Panc1 (cell line): ENCODE measurements at regions not wholly inside any gene's neighbourhood (a gene's known extent, or its start where the extent isn't known, plus 50 kb on each side); places are given as distances from the start of the nearest gene placed in this dataset.

Experiments
- ATAC-seq: fragments of 200-7000 bp; cut with Tn5 transposase; 2 replicates; pipeline ENCODE4 v1.9.1; 2020; ENCODE audit warnings: mild to moderate bottlenecking, moderate library complexity
- BruUV-seq: library from RNA; stranded (reverse); fragments of 400-500 nt; replicated peaks from 2 replicates; lab custom pipeline; 2021; lab: Mats Ljungman, UMichigan
- CTCF ChIA-PET: fragments of 300-600 bp; sonication (Branson Sonifier 250); formaldehyde crosslinking; loops from one replicate; lab custom pipeline; 2022; ENCODE audit warnings: antibody characterized with exemption; lab: Charles Lee
- POLR2A ChIA-PET: fragments of 300-600 bp; sonication (Branson Sonifier 250); formaldehyde crosslinking; loops from one replicate; lab custom pipeline; 2022; ENCODE audit warnings: antibody characterized with exemption; lab: Charles Lee
- DNase-seq: peaks from one replicate; pipeline ENCODE4 v3.0.0-alpha.2; 2010; ENCODE audit warnings: low read depth, low spot score
- H3K27ac ChIP-seq: 2 replicates; pipeline ENCODE4 v1.5.1; 2011; ENCODE audit warnings: mild to moderate bottlenecking, low read length, inconsistent platforms
- H3K27me3 ChIP-seq: fragments of 200-500 bp; sonication (Bioruptor generic); 2 replicates; pipeline ENCODE4 v1.6.0; 2014; ENCODE audit warnings: low read length, inconsistent platforms; ENCODE audit not compliant: control insufficient read depth, insufficient read depth
- H3K36me3 ChIP-seq: fragments of 200-500 bp; sonication (Bioruptor generic); 2 replicates; pipeline ENCODE4 v1.5.1; 2014; ENCODE audit warnings: inconsistent platforms, mild to moderate bottlenecking, low read length, moderate library complexity; ENCODE audit not compliant: control insufficient read depth, insufficient read depth
- H3K4me1 ChIP-seq: 2 replicates; pipeline ENCODE4 v1.5.1; 2011; ENCODE audit warnings: inconsistent platforms, mild to moderate bottlenecking, low read length, moderate library complexity; ENCODE audit not compliant: control insufficient read depth, insufficient read depth
- H3K4me3 ChIP-seq, 2 experiments: 2 replicates each; pipeline ENCODE4 v1.5.1; 2011 to 2012; ENCODE audit warnings: low read depth in 2 of 2, low read length in 2 of 2, mild to moderate bottlenecking in 2 of 2, inconsistent platforms in 1 of 2, moderate library complexity in 1 of 2
- H3K9me3 ChIP-seq: fragments of 200-500 bp; sonication (Bioruptor generic); 2 replicates; pipeline ENCODE4 v1.5.1; 2014; ENCODE audit warnings: low read depth, mild to moderate bottlenecking, inconsistent platforms, low read length, moderate library complexity; ENCODE audit not compliant: control insufficient read depth, insufficient read depth
- CTCF ChIP-seq: fragments of 450-650 bp; IDR thresholded peaks from 2 replicates; pipeline ENCODE4 v1.5.1; 2017; ENCODE audit warnings: mild to moderate bottlenecking
- POLR2AphosphoS5 ChIP-seq: IDR thresholded peaks from 2 replicates; pipeline ENCODE4 v1.6.1; 2012; ENCODE audit warnings: mild to moderate bottlenecking, low read depth, low read length, moderate library complexity
- REST ChIP-seq, 2 experiments: IDR thresholded peaks; 2 replicates each; pipeline ENCODE4 v1.6.1; 2011 to 2012; ENCODE audit warnings: low read depth in 2 of 2, control low read depth in 1 of 2, low read length in 1 of 2, mild to moderate bottlenecking in 1 of 2, moderate library complexity in 1 of 2; ENCODE audit not compliant: insufficient read depth in 1 of 2
- SIN3A ChIP-seq: IDR thresholded peaks from 2 replicates; pipeline ENCODE4 v1.6.1; 2012; ENCODE audit warnings: low read depth, mild to moderate bottlenecking, low read length, moderate library complexity, borderline replicate concordance; ENCODE audit not compliant: insufficient read depth
- TCF7L2 ChIP-seq: IDR thresholded peaks from 2 replicates; pipeline ENCODE4 v1.6.1; 2011; ENCODE audit warnings: mild to moderate bottlenecking, low read depth, low read length, inconsistent platforms
- in situ Hi-C: cut with HindIII; loops from 2 replicates; pipeline ENCODE4 v1.10.0; 2016; ENCODE audit warnings: low sequenced_read_pairs, low pct_unique_long_range_greater_than_20kb
- intact Hi-C: fragments of 100-400 bp; cut with micrococcal nuclease; formaldehyde crosslinking; loops from one replicate; pipeline ENCODE4 v1.10.0; 2022; ENCODE audit not compliant: unreplicated experiment

- ChIA-PET CTCF (no interaction called here), POLR2A (no interaction called here)
- BruUV-seq, result no TSS peak
- intact Hi-C loops (no loop called here), in situ Hi-C loops (no loop called here)
- DNase-seq, result no peak
- no peak for ATAC-seq
- Histone ChIP-seq H3K27ac (no peak overlapping the region), H3K4me1 (no peaks in the 10 kb centered on the region), H3K4me3 (no peak overlapping the region), H3K27me3 (no peaks in the 10 kb centered on the region), H3K36me3 (no peaks in the 10 kb centered on the region), H3K9me3 (no peaks in the 10 kb centered on the region)
- TF ChIP-seq TCF7L2 (no peak), POLR2AphosphoS5 (no peak), SIN3A (no peak), REST (IDR thresholded peaks at IDR 0.05; ENCODE audit: insufficient read depth in 1 of 2, low read depth in 2 of 2, low read length in 1 of 2) (no peak), CTCF (no peak)
These were observed 1109.0 kb downstream of the TUSC7 start for GRCh38 chr3:117818592-117818991.

GRCh38 chr3:117820658-117821299 lies 1111.2 kb downstream of the TUSC7 start:
- Histone ChIP-seq H3K36me3 (no peaks in the 10 kb centered on the region), H3K4me3 (no peak overlapping the region), H3K27ac (no peak overlapping the region), H3K9me3 (no peaks in the 10 kb centered on the region), H3K4me1 (no peaks in the 10 kb centered on the region), H3K27me3 (no peaks in the 10 kb centered on the region)
- ATAC-seq, result no peak
- TF ChIP-seq REST (IDR thresholded peaks at IDR 0.05; ENCODE audit: insufficient read depth in 1 of 2, low read depth in 2 of 2, low read length in 1 of 2) (no peak), CTCF (no peak), TCF7L2 (no peak), POLR2AphosphoS5 (no peak), SIN3A (no peak)
- ChIA-PET POLR2A (no interaction called here), CTCF (no interaction called here)
- in situ Hi-C loops (no loop called here), intact Hi-C loops (no loop called here)
- no TSS peak for BruUV-seq
- DNase-seq, result no peak
